Lower lobe of right lung (tissue), 2 donors: ENCODE measurements at regions not wholly inside any gene's neighbourhood (a gene's known extent, or its start where the extent isn't known, plus 50 kb on each side); places are given as distances from the start of the nearest gene placed in this dataset.

ENCODE experiments used
- ATAC-seq, 2 donors: fragments of 200-7000 bp; cut with Tn5 transposase; one replicate each; pipeline ENCODE4 v1.9.1; 2020 to 2022; ENCODE audit warnings: mild to moderate bottlenecking in 2 of 2, moderate library complexity in 2 of 2
- DNase-seq: peaks from one replicate; pipeline ENCODE4 v3.0.0-alpha.2; 2020
- H3K27ac ChIP-seq: fragments of 200-600 bp; one replicate; pipeline ENCODE4 v1.8.0; 2022
- H3K27me3 ChIP-seq: fragments of 200-600 bp; one replicate; pipeline ENCODE4 v1.8.0; 2022; ENCODE audit warnings: low read depth
- H3K36me3 ChIP-seq: fragments of 200-600 bp; one replicate; pipeline ENCODE4 v1.8.0; 2022; ENCODE audit warnings: mild to moderate bottlenecking
- H3K4me1 ChIP-seq: fragments of 200-600 bp; one replicate; pipeline ENCODE4 v1.8.0; 2022
- H3K4me3 ChIP-seq: fragments of 200-600 bp; one replicate; pipeline ENCODE4 v1.8.0; 2022; ENCODE audit warnings: mild to moderate bottlenecking
- H3K9me3 ChIP-seq: fragments of 200-600 bp; one replicate; pipeline ENCODE4 v1.8.0; 2022
- intact Hi-C: fragments of 100-400 bp; cut with DNase I; formaldehyde crosslinking; loops from one replicate; pipeline ENCODE4 v1.11.0; 2022
- TF ChIP-seq, protein P1 (sequence below): fragments of 200-600 bp; IDR thresholded peaks from one replicate; pipeline ENCODE4 v1.8.0; 2022; ENCODE audit warnings: antibody characterized with exemption, mild to moderate bottlenecking
- donor health status: DM: no; HTN: yes; CAD: no; lungs with severe emphysema.

DNA sequence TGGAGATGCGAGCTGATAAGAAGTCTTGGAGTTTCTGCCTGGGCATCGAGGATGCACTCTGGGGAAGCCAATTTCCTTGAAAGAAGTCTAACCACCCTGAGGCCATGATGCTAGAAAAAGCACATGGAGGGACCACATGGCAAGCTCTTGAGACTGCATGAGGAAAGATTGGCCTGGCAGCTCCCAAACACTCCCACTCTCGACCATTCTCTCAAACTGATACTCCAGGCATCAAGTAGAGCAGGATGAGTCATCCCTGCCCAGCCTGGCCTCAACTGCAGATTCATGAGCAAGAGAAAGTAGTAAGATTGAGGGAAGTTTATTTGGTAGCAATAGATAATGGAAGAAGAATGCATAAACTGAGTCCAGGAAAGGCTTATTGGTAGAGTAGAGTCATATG is 194.3 kb downstream of the KIF18A start:
- no peak for DNase-seq
- TF ChIP-seq, protein P1, sequence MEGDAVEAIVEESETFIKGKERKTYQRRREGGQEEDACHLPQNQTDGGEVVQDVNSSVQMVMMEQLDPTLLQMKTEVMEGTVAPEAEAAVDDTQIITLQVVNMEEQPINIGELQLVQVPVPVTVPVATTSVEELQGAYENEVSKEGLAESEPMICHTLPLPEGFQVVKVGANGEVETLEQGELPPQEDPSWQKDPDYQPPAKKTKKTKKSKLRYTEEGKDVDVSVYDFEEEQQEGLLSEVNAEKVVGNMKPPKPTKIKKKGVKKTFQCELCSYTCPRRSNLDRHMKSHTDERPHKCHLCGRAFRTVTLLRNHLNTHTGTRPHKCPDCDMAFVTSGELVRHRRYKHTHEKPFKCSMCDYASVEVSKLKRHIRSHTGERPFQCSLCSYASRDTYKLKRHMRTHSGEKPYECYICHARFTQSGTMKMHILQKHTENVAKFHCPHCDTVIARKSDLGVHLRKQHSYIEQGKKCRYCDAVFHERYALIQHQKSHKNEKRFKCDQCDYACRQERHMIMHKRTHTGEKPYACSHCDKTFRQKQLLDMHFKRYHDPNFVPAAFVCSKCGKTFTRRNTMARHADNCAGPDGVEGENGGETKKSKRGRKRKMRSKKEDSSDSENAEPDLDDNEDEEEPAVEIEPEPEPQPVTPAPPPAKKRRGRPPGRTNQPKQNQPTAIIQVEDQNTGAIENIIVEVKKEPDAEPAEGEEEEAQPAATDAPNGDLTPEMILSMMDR, result no peak
- intact Hi-C loops, result no loop called here
- Histone ChIP-seq H3K27me3 (no peaks in the 10 kb centered on the region), H3K4me3 (no peak overlapping the region), H3K9me3 (no peaks in the 10 kb centered on the region), H3K27ac (no peak overlapping the region), H3K36me3 (no peaks in the 10 kb centered on the region), H3K4me1 (no peaks in the 10 kb centered on the region)
- ATAC-seq, result no peak

DNA sequence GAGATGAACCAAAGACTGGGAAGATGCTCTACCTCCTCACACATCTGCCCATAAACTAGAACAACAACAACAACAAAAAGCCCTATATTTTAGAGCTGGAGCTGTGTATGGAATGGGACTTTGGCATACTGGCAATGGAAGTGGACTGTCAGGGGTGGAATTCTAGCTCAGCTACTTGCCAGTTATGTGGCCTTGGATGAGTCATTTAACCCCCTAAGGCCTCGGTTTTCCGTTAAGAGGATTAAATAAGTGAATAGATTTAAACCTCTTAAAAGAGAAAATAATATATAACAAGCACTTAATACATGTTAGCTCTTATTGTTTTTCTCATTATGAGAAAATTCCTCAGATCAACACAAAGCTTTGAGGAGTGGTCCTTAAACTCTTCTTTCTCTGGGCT is 195.0 kb downstream of the KIF18A start:
- Histone ChIP-seq H3K27ac (no peak overlapping the region), H3K4me1 (no peaks in the 10 kb centered on the region), H3K4me3 (no peak overlapping the region), H3K9me3 (no peaks in the 10 kb centered on the region), H3K36me3 (no peaks in the 10 kb centered on the region), H3K27me3 (no peaks in the 10 kb centered on the region)
- DNase-seq (no peak), ATAC-seq (no peak)
- TF ChIP-seq, protein P1, result no peak
- intact Hi-C loops, result no loop called here

DNA sequence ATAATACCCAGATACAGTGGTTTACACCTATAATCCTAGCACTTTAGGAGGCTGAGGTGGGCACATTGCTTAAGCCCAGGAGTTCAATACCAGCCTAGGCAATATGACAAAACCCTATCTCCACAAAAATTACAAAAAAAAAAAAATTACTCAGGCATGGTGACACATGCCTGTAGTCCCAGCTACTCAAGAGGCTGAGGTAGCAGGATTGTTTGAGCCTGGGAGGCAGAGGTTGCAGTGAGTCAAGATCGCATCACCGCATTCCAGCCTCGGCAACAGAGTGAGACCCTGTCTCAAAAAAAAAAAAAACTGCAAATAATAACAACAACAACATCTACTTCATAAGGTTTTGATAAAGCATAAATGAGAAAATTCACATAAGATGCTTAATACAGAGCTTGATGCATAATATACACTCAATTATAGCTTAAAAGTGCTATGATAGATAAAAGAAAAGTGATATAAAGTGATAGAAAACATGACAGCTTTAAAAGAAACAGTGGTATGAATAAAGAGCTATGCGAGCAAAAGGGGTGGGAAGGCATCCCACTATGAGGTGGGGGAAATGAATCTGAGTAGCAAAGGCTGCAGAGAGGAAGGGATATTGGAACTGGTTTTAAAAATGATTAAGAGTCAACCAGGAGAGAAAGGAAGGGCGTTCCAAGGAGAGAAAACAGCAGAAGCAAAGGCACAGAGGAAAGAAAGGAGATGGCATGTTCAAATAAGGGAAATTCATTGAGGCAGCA is 197.6 kb downstream of the KIF18A start:
- ATAC-seq, result no peak
- Histone ChIP-seq H3K36me3 (no peaks in the 10 kb centered on the region), H3K4me1 (no peaks in the 10 kb centered on the region), H3K27me3 (no peaks in the 10 kb centered on the region), H3K4me3 (no peak overlapping the region), H3K9me3 (no peaks in the 10 kb centered on the region), H3K27ac (no peak overlapping the region)
- TF ChIP-seq, protein P1, result no peak
- intact Hi-C loops, result no loop called here
- no peak for DNase-seq

DNA sequence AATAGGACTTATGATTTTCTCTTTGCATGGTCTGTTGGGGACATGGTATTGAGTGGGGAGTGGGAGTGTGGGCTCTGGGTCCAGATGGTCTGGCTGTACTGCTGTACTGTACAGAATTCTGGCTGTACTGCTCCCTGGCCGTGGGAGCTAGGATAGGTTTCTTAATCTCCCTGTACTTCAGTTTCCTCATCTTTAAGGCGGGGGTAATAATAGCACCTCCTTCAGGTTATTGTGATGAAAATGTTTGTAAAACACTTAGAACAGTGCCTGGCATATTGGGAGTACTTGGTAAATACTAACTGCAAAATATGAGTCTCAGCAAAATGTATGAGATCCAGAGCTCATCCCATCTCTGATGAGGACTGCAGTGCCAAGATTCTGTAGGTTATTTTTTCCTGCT is 198.6 kb downstream of the KIF18A start:
- no peaks in the 10 kb centered on the region for H3K9me3 ChIP-seq
- no peak overlapping the region for H3K27ac ChIP-seq
- TF ChIP-seq, protein P1, result no peak
- no peaks in the 10 kb centered on the region for H3K36me3 ChIP-seq
- H3K27me3 ChIP-seq, result no peaks in the 10 kb centered on the region
- no peak for DNase-seq
- intact Hi-C loops, result no loop called here
- no peaks in the 10 kb centered on the region for H3K4me1 ChIP-seq
- H3K4me3 ChIP-seq, result no peak overlapping the region
- no peak for ATAC-seq

DNA sequence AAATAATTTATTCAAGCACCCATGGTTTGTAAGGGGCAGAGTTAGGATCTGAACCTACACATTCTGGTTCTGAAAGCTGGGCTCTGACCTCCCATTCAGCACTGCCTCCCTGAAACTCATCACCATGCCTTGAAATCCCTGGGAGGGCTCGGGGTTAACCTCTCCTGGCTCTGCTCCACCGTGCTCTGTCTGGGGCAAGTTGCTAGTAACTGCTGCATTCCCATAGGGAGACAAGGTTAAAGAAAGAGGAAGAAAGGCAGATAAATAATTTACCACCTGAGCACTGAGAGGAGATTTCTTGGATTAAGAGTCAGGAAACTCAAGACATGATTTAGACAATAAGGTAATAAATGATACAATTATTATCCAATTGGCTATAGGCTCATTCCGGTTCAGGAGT is 199.3 kb downstream of the KIF18A start:
- no peaks in the 10 kb centered on the region for H3K36me3 ChIP-seq
- no peak for ATAC-seq
- H3K27me3 ChIP-seq, result no peaks in the 10 kb centered on the region
- H3K9me3 ChIP-seq, result no peaks in the 10 kb centered on the region
- DNase-seq, result no peak
- H3K4me1 ChIP-seq, result no peaks in the 10 kb centered on the region
- TF ChIP-seq, protein P1, result no peak
- intact Hi-C loops, result no loop called here
- H3K27ac ChIP-seq, result no peak overlapping the region
- H3K4me3 ChIP-seq, result no peak overlapping the region
